NCI-H1105 (cell line): ENCODE measurements at regions not wholly inside any gene's neighbourhood (a gene's known extent, or its start where the extent isn't known, plus 50 kb on each side); places are given as distances from the start of the nearest gene placed in this dataset.
"Not testable (repeated sequence)": the region's sequence is repeated elsewhere in the genome, so short reads cannot be mapped to it uniquely, and the experiment has no call there.

ENCODE experiments used
- DNase-seq: peaks from one replicate; lab custom pipeline; 2025; lab: John Stamatoyannopoulos, UW

DNA sequence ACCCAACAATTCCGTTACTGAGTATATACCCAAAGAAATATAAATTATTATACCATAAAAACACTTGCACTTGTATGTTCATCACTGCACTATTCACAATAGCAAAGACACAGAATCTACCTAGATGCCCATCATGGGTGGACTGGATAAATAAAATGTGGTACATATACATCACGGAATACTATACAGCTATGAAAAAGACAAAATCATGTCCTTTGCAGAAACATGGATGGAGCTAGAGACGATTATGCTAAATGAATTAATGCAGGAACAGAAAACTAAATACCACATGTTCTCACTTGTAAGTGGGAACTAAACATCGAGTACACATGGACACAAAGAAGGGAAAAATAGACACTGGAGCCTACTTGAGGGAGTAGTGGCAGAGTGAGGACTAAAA is 185.3 kb downstream of the PYDC2 start:
- no peak for DNase-seq

DNA sequence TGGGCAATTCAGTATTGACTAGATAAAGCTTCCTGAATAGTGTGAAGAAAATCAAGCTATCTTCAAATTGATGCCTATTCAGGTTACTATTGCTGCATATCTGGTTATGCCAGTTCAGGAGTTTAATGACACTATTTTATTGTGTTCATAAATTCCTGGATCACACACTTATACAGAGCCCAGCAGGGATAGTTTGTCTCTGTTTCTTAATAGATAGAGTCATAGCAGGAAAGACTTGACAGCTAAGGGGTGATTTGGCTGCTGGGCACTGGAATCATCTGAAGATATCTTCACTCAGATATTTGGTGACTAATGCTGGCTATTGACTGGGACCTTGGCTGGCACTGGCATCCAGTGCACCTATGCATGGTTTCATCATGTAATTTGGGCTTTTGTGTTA is 187.8 kb downstream of the PYDC2 start:
- no peak for DNase-seq

DNA sequence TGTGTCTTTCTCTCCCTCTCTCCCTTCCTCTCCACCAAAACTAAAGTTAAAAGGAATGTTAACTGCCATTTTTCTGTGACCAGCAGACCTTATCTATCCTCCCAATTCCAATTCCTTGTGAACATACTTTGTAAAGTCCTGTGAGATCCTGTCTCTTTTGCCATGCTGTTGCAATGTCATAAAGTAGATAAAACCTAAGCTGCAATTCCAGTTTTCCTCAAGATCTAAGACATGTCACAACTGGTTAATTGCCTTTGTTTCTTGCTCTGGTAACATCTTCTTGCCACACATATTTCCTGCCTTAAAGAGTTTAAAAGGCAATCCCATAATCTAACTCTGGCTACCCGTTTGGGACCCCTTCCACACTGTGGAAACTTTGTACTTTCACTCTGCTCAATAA is 188.7 kb downstream of the PYDC2 start:
- DNase-seq, result no peak

DNA sequence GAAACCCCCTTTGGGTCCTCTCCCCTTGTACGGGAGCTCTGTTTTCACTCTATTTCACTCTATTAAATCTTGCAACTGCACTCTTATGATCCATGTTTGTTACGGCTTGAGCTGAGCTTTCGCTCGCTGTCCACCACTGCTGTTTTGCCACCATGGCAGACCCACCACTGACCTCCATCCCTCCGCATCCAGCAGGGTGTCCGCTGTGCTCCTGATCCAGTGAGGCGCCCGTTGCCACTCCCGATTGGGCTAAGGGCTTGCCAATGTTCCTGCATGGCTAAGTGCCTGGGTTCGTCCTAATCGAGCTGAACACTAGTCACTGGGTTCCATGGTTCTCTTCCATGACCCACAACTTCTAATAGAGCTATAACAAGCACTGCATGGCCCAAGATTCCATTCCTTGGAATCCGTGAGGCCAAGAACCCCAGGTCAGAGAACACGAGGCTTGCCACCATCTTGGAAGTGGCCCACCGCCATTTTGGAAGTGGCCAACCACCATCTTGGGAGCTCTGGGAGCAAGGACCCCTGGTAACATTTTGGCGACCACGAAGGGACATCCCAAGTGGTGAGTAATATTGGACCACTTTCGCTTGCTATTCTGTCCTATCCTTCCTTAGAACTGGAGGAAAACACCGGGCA is 197.9 kb downstream of the PYDC2 start:
- DNase-seq, result not testable (repeated sequence)

DNA sequence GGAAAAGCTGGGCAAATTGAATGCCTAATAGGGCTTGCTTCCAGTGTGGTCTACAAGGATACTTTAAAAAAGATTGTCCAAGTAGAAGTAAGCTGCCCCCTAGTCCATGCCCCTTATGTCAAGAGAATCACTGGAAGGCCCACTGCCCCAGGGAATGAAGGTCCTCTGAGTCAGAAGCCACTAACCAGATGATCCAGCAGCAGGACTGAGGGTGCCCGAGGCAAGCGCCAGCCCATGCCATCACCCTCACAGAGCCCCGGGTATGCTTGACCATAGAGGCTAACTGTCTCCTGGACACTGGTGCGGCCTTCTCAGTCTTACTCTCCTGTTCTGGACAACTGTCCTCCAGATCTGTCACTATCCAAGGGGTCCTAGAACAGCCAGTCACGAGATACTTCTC is 201.2 kb downstream of the PYDC2 start:
- not testable (repeated sequence) for DNase-seq

DNA sequence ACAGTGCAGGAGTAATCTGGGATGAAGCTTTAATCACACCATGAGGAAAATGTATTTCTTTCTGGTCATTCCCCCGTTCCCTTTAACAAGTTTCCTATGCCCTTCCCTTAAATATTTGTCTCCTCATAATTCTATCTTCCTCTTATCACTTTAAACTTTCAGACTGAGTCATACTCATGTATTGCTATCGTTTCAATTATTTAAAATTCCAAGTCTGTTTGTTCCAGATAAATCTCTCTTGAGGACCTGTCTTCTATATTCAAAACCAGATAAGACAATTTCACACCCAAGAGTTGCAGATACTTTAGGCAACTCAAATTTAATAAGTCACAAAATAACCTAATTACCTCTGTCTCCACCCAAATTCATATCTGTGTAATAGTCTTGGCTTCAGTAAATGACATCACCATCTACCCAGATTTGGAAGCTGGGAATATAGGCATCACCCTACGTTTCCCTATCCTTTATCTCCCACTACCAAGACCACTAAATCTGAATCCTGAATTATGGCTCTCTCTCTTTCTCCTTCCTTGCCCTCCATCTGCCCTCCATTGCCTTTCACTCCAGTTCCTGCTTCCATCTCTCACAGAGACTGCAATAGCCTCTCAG is 220.1 kb downstream of the PYDC2 start:
- DNase-seq, result no peak

DNA sequence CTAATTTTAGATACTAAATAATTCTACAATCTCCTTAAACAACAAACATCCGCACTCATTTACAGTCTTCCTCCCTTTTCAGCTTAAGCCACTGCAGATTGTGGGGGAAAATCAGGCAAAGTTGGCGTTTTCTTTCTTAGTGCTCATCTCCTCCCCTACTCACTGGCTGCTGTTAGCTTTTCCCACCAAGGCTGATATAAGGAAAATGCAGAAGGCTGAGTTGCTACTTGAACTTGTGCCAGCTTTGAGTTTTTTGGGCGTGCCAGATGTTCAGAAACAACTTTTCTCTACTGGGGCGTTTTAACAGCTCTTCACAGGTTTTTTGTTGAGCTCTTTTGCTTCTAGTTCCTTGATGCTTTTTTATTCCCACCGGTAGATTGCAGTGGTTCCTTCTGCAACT is 222.0 kb downstream of the PYDC2 start:
- DNase-seq, result no peak

DNA sequence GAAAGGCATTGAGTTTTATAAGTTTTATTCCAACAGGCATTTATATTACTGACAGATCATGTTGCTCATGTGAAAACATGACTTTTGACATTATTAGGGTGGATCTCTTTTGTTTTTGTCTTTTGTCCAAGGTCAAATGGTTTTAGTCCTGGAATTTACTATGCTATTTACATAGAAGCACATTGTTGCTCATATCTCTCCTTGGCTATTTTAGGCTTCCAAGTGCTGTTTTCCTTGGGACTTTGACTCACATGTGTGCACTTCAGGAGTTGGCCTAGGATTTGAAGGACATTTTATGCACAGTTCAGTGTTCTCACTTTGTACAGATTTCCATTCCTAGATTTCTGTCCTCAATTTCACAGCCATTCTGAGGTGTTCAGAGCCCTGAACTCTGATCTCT is 225.7 kb downstream of the PYDC2 start:
- no peak for DNase-seq

DNA sequence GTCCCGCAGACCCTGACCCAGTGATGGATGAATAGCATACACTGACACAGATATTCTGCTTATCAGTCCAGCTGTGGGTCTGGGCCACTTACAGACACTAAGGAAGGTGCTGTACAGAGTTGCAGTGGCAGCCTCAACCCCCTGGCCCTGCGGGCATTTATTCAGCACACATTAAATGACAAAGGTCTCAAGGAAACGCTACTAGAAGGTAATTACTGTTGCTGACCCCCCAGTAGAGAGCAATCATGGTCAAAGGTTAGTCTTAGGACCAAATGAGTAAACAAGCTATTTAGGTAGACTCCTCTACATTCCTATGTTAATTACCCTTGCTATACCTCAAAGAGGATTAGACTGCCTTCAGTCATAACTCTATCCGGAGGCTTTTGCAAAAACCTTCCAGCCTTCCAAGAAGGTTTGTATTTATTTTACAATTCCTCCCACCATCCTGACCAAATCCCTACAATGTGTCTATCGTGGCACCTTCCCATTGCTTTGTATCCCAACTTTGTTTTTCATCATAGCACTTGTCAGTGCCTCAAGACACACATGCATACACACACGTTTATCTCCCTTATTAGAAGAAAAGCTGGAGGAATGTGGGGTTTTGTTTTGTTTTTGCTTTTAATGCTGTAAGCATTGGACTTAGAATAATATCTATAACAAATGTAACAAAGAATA is 227.9 kb downstream of the PYDC2 start:
- DNase-seq, result no peak

DNA sequence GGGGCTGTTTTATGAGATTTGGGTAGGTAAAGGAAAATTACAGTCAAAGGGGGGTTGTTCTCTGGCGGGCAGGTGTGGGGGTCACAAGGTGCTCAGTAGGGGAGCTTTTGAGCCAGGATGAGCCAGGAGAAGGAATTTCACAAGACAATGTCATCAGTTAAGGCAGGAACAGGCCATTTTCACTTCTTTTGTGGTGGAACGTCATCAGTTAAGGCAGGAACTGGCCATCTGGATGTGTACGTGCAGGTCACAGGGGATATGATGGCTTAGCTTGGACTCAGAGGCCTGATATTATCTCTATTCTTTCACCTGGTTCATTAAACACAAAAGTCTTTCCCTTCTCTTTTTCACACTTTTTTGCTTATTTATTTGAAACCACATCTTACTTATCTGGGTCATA is 230.2 kb downstream of the PYDC2 start:
- not testable (repeated sequence) for DNase-seq

DNA sequence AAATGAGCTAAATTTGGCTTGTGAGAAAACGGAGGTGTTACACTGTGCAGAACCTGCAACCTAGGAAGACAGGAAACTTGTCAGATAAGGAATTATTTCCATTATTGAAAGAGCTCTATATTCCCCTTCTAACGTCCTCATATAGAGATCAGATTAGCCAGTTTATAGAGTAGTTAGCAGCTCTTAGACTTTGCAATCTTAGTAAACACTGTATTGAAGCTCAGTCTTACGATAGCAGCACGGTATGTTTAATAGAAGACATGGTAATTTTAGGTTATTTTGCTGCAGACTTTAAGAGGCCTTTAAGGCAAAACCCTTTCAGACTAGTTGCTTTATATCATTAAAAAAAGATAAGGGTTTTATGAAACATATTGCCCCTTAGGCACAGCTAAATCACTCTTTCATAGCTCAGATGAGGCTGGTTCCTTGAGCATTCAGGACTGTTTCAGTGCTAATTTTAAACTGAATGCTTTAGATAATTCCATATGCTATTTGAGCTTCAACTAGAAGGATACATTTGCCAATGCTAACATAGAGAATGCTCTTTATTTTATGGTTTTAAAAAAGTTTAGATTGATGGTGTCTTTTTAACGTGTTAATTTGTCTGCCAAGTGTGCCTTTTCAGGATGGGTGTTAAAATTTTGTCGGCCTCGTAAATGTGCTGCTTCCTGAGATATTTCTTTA is 234.3 kb downstream of the PYDC2 start:
- DNase-seq, result no peak

DNA sequence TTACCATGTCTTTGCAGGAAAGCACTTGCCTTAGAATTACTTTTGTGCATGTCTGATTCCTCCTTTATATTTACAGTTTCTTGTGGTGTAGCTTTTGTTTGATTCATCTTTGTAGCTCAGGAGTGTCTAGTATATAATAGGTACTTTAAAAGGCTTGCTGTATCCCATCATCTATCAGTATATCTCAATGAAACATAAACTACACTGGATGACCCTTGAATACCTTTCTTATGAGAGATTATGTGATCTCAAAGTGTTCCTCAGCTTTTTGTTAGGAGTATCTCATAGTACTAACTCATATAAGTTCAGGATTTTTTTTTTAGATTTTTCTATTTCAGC is 234.8 kb downstream of the PYDC2 start:
- DNase-seq, result no peak

DNA sequence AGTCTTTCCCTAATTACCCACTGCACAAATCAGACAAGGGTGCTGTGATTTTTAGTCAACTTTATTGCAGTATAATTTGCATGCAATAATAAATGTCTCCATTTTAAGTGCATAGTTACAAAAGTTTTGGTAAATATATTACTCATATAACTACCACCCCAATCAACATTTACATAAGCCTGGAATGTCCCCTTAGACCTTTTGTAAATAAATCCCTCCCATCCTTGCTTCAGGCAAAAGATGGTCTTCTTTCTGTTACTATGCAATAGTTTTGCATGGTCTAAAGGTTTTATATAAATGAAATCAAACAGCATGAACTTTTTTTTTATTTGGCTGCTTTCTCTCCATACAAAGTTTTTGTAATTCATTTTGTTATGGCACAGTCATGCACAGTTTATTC is 235.4 kb downstream of the PYDC2 start:
- no peak for DNase-seq

DNA sequence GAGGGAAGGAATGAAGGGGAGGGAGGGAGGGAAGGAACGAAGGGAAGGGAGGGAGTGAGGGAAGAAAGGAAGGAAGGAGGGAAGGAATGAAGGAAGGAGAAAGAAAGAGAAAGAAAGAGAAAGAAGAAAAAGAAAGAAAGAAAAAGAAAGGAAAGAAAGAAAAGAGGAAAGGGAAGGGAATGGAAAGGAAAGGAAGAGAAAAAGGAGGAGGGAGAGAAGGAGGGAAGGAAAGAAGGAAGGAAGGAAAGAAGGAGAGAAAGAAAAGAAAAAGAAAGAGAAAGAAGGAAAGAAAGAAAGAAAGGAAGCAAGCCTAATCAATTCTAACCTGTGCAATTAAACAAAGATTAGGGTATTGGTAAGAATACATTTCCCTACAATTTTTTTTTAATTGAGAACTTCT is 238.6 kb downstream of the PYDC2 start:
- DNase-seq, result no peak

DNA sequence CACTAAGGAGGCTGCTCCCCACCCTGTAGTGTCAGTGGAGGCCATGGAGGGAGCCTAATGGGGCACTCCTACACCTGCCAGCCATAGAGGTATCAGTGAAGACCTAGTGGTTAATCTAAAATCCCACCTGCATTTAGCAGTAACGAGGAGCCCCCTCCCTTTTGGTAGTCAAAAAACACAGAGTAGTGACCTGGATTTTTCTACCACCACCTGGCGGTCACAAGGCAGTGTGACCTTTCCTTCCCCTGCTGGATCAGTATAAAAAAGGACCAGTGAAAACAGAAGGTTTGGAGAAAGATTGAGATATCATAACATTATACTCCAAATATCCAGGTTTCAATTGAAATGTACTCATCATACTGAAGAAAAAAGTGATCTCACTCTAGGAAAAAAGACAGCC is 241.2 kb downstream of the PYDC2 start:
- DNase-seq, result no peak

DNA sequence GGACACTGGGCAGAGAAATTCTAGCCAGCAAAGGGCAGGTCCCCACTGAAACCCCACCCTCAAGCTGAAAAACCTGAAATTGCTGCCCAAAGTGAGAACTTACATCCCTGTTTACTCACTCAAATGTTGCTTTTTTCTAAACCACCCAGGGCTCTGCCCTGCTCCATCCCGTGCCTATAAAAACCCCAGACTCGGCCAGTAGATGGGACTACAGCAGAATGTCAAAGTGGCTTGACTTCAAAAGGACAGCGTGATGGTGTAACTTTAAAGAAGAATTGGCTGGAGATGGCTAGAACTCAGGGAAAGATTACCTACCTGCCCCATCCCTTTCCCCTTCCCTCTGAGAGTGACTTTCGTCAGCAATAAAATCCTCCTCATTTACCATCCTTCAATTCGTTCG is 246.9 kb downstream of the PYDC2 start:
- DNase-seq, result no peak

DNA sequence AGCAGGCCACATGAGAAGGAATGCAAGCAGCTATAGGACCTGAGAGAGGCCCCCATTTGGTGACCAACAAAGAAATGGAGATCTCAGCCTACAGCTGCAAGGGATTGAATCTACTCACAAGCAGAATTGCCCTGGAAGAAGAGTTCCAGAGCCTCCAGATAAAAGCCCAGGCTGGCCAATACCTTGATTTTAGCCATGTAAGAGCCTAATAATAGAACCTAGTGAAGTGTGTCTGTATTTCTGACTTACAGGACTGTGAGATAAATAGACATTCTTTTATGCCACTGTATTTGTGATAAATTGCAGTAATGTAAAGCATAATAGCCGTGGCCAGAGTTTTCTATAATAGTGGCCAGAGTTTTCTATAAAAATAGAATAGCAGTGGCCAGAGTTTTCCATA is 254.6 kb downstream of the PYDC2 start:
- DNase-seq, result no peak

DNA sequence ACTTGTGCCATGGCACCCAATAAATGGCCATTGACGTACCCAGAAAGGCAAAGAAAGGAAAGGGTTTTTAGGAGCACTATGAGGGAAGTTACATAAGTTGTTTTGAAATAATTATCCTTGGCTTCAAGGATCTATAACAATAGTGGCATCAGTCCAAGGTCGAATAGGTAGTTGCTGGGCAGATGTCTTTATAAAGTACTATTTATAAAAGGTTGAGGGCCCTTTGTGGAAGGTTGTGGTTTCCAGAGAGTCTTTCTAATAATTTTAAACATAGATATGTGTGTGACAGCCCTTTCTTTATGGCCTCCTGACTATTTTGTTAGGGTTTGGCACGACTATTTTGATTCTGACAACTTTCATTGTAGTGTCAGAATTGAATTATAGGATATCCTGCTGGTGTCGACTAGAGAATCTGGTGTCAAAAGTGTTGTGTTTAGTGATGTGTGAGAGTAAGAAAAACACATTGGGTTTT is 260.5 kb downstream of the PYDC2 start:
- peak; percentile 47 for DNase-seq

DNA sequence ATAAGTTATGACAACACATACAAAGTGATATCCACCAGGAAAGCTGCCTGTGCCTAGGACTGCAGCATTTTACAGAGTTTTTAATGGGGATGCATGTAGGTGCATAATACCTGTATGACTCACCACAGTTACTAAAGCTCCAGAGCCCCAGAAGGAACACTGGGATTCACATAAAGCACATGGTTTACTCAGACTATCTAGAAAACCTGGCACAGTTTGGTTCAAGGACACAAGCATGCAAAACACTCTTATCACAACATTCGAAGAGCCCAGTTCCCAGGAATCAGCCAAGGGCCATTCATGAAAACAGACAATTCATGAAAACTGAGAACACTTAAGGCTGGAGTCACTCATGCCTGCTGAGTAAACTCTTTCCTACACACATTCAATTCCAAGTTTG is 261.0 kb downstream of the PYDC2 start:
- DNase-seq, result no peak

DNA sequence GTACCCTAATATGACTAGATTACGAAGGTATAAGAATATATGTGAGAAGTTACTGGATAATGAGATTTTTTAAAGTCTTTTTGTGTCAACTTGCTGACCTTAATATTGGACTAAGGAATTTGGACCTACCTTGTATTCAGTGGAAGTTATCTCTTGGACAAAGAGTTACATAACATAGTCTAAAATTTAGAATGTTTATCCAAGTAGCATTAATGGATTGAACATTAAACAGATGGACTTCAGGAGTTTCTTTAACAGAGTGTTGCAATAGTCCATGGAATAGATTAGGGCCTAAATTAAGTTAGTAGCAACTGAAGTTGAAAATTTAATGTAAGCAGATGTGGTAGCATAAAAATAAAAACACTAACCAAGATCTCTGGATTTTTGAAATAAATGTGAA is 266.4 kb downstream of the PYDC2 start:
- no peak for DNase-seq

DNA sequence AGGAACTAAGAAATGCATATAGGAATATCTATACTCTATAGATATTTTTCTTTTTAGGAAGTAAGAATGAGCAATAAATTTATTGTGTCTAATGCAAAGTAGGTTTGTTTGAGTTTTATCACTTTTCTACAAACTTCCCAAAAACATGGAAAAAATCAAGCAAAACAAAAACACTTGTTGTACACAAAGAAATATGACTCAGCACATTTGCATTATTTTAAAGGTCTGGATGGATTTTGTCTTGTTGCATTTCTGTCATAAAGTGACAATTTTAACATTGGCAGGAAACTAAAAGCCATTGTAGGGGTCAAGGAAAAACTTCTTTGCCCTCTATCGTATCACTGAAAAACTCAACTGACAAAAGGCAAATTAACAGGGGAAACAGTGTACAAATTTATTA is 267.2 kb downstream of the PYDC2 start:
- DNase-seq, result no peak

DNA sequence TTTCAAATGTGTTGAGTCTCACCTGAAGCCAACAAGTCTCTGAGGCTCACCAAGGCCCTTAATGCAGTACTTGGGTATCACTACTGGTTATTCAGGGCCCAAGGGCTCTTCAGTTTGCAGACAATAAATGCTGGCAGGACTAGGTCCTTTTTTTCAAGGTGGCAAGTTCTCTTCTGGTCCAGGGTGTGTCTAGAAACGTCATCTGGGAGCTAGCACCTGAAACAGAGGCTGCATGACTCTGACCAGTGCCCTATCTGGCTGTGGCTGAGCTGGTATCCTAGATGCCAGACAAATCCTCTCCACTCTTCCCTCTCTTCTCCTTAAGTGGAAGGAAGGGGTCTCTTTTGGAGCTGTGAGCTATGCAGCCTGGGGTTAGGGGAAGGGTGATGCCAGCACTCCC is 276.8 kb downstream of the PYDC2 start:
- no peak for DNase-seq

DNA sequence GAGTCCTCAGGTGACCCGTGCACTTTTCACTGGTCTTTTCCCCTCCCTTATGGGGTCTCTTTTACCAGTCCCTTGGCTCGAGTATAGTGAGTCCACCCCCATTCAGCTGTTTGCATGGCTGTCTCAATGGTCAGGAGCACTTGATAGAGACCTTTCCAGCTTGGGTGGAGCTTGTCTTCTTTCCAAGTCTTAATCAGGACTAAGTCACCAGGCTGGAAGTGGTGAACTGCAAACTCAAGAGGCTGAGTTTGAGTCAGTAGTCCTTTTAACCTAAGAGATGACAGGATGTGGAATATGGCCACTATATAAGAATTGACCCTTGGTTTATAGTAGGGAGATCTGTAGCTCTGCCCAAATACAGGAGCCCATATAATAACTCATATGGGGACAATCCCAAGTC is 279.7 kb downstream of the PYDC2 start:
- no peak for DNase-seq
